ENCODE measurements at regions not wholly inside any gene's neighbourhood (a gene's known extent, or its start where the extent isn't known, plus 50 kb on each side); places are given as distances from the start of the nearest gene placed in this dataset.
"Not testable (repeated sequence)": the region's sequence is repeated elsewhere in the genome, so short reads cannot be mapped to it uniquely, and the experiment has no call there.

- not testable (repeated sequence) for DNase-seq (ENCODE audit: low read depth, low spot score)
Observed at GRCh38 chr1:95297906-95298305, 63.9 kb downstream of the RWDD3 start.

GRCh38 chr1:95301091-95301490, 67.1 kb downstream of the RWDD3 start:
- DNase-seq (ENCODE audit: low read depth, low spot score): no peak

DNA sequence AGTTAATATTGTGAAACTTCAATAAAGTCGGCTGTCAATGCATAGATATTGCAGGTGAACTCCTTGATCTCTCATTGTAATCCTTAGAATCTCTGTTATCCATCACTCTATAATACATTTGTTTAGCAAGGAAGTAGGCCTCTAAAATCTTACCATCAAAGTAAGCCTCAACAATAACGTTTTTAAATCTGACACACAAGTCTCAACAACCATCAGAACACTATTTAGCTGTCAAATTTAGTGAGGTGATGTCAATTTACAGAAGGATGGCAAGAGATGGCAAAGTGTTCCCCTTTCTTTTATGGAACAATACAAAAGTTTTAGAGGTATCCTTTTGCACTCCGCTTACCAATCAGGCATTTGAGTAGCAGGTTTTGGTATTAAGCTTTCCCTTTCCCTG, 67.6 kb downstream of the RWDD3 start:
- no peak for DNase-seq (ENCODE audit: low read depth, low spot score)

DNA sequence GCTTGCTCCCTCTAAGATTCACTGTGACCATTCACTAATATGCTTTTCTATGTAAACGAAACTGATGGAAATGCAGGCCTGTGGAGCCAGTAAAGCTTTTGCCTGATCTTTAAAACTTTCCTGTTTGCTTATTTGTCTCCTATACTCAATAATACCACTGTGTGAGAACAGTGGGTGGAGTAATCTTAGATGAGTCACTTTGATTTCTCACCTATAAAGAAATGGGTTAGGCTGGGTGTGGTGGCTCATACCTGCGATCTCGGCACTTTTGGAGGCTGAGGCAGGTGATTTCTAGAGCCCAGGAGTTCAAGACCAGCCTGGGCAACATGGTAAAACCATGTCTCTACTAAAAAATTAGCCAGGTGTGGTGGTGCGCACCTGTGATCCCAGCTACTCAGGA, 70.8 kb downstream of the RWDD3 start:
- no peak for DNase-seq (ENCODE audit: low read depth, low spot score)

DNA sequence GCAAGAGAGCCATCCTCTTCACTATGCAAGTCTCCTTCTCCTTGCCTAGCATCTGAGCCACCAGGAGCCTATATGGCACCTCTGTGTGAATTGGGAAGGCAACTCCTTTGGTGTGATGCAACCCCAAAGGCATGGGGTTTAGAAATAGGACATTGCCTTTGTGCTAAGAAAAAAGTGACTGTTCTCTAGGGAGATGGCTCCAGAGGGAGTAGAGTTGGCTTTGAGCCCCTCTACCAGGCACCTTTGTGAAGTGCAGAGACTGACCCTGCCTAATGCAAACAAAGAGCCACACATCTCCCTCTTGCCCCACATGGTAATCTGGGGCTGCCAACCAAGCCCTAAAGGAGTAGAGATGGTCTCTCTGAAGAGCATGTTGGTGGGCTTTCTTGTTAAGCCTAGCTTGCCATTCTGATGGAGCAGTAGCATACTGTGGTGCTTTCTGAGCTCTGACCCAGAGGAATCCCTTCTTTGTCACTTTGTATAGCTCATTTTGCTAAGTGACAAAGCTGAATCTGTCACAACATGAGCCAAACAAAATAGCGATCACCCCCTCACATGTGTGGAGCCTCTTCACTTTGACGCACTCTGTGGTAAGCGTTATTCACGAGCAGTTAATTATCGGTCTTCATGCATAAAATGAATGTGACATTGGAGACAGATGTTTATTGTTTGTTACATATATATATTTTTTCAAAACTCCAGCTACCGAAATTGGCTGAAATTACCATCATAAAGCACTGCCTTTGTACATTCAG, 74.4 kb downstream of the RWDD3 start:
- peak; percentile 11 for DNase-seq (ENCODE audit: low read depth, low spot score)

DNA sequence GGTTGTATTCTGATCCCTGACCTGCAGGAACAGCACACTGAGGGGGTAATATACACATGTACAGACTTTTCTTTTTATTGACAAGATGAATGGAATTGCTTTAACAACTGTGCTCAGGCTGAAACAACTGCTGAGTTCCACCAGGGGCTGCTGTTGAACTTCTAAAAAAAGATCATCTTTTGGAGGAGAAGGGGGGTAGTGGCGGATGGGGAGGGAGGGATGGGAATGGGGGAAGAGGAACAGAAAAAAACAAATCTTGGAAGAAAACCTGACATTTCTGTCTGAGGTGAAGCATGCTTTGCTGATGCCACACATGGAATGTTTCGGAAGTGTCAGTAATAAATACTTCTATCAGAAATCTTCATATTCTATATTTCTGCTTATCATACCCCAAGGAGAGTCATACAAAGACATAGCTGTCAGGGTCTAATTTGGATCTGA, 75.0 kb downstream of the RWDD3 start:
- DNase-seq (ENCODE audit: low read depth, low spot score): peak; percentile 30

DNA sequence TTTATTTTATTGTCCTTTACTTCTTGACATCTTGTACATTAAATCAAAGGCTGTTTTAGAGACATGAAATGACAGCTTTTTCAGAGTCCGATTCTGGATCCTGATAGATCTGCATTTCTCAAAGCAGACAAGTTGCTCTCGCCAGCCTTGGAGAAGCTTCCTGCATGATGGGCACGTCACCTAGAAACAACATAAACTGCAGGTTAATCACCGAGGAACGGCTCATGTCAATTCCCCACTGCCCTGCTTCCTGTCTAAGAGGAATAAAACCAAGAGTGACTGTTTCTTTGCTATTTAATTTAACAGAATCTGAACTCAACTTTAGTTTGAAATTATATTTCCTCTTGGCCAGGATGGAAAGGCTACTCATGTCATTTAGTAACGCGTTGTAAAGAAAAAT, 77.0 kb downstream of the RWDD3 start:
- no peak for DNase-seq (ENCODE audit: low read depth, low spot score)

- no peak for DNase-seq (ENCODE audit: low read depth, low spot score)
Observed at GRCh38 chr1:95311762-95312161, 77.8 kb downstream of the RWDD3 start.

- DNase-seq (ENCODE audit: low read depth, low spot score): no peak
Observed at GRCh38 chr1:95312181-95312580, 78.2 kb downstream of the RWDD3 start.

DNA sequence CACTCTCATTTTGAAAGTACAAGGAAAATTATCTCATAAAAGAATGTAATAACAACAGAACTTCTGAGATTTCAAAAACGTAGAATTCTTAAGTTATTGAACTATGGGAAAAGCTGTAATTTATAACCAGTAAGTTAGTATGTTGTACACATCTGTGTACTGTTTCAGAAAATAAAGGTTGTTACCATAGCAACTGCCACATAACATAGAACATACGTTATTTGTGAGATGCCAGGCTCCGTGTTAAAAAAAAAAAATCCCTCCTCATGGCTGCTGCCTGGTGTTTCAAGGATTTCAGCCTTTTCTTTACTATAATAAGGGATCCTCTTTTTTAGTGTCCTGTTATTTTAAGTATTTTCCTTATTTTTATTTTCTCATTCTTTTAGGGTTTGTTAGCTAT, 79.5 kb downstream of the RWDD3 start:
- no peak for DNase-seq (ENCODE audit: low read depth, low spot score)

GRCh38 chr1:95321531-95321930, 87.5 kb downstream of the RWDD3 start:
- no peak for DNase-seq (ENCODE audit: low read depth, low spot score)

DNA sequence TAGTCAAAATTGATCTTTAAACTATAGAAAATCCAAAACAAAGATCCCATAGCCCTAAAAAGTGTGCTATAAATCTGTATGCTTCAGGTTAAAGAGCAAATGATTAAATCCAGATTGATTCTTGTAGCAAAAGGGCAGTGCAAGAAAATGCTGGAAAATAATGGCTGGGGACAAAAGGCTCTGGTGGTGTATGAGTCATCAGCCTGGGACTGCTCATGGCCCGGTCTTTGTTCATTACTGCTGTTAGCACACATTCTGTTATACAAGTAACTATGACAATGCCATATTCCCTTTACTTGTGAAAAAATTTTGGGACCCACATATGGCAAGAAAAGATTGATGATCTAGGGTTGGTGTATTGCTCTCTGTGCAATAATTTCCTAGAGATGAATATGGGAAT, 89.1 kb downstream of the RWDD3 start:
- peak; percentile 23 for DNase-seq (ENCODE audit: low read depth, low spot score)

- no peak for DNase-seq (ENCODE audit: low read depth, low spot score)
Observed at GRCh38 chr1:95325349-95325748, 91.3 kb downstream of the RWDD3 start.

- no peak for DNase-seq (ENCODE audit: low read depth, low spot score)
Observed at GRCh38 chr1:95326023-95326422, 92.0 kb downstream of the RWDD3 start.

DNA sequence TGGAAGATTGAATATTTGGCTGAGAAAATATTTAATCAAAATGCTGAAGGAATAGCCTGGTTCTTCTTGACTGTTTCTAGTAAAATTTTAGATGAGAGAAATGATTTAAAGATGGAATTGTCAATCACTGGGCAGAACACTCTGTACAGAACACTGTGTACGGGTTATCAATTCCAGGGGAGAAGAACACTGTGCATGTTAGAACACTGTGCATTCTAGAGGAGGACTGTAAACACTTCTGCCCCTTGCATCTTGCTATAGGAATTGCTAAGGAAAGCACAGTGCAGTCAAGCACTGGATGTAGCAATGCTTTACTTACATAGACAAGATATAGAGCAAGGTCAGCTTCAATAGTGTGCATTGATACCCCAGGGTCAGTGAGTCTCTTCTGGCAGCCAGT, 98.7 kb downstream of the RWDD3 start:
- no peak for DNase-seq (ENCODE audit: low read depth, low spot score)

GRCh38 chr1:95339377-95339776, 105.4 kb downstream of the RWDD3 start:
- DNase-seq (ENCODE audit: low read depth, low spot score): no peak

GRCh38 chr1:95340061-95340460, 106.1 kb downstream of the RWDD3 start:
- no peak for DNase-seq (ENCODE audit: low read depth, low spot score)

GRCh38 chr1:95352767-95353166, 118.8 kb downstream of the RWDD3 start:
- no peak for DNase-seq (ENCODE audit: low read depth, low spot score)

DNA sequence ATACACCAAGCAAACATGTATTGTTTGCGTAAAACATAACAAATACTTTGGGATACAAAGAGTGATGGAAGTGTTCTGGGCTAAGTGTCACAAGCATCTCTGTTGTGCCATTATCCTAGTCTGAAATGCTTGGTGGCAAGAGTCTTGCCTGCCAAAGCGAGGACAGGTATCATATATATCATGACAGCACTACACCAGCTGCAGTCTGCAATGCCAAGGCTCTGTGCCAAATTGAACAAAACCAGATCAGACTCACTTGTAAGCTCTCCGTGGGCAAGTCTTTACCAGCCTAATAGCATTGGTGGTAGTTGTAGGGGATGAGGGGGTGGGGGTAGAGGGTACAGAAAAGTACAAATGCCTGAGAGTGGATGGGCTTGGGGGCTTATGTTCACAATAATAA, 119.2 kb downstream of the RWDD3 start:
- DNase-seq (ENCODE audit: low read depth, low spot score): no peak

- DNase-seq (ENCODE audit: low read depth, low spot score): no peak
Observed at GRCh38 chr1:95364546-95364945, 130.5 kb downstream of the RWDD3 start.

- DNase-seq (ENCODE audit: low read depth, low spot score): no peak
Observed at GRCh38 chr1:95366498-95366897, 132.5 kb downstream of the RWDD3 start.

GRCh38 chr1:95368178-95368577, 134.2 kb downstream of the RWDD3 start:
- DNase-seq (ENCODE audit: low read depth, low spot score): no peak

DNA sequence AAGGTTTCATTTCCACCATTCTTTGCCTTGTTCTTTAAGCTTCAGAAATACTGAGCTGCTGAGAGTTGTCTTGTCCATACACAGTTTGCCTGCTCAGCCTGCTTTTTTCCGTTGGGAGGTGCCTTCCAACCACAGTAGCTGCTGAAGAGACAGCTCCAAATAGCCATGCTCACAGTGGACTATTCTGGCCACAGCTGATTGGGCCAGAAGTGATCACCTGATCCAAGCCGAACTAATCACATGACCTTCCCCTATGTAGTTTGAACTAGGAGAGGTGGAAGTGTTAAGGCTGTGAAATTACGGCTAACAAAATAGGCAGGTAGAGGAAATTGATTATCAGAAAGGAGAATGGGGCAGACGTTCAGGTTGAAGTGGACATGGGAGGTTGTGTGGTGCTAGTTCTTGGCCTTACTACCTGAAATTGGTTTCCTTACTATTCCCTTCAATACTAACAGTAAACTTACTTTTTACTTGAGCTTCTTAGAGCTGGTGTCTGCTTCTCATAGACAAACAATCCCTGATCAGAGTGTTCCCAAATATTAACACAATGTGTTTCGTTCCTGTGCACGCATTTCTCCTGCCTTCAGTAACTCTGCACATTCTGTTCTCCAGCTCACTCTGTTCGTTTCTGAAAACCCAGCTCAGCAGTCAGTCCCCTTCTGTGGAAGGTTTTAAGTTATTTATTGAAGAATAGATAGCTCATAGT, 136.1 kb downstream of the RWDD3 start:
- DNase-seq (ENCODE audit: low read depth, low spot score): no peak

All from ELF-1 (cell line).